Type B pancreatic cell (in vitro differentiated cells): ENCODE measurements at regions not wholly inside any gene's neighbourhood (a gene's known extent, or its start where the extent isn't known, plus 50 kb on each side); places are given as distances from the start of the nearest gene placed in this dataset.

ENCODE experiments used
- DNase-seq: peaks from one replicate; pipeline ENCODE4 v3.0.0; 2021; ENCODE audit warnings: mixed read lengths; ENCODE audit not compliant: unreplicated experiment; ENCODE audit errors: extremely low spot score
- H3K27ac Mint-ChIP-seq: 2 replicates; pipeline ENCODE4 v1.8.0; 2021; ENCODE audit warnings: mild to moderate bottlenecking, mixed read lengths
- H3K27me3 Mint-ChIP-seq: 2 replicates; pipeline ENCODE4 v1.8.0; 2021; ENCODE audit warnings: mixed read lengths
- H3K36me3 Mint-ChIP-seq: 2 replicates; pipeline ENCODE4 v1.8.0; 2021; ENCODE audit warnings: mixed read lengths
- H3K4me1 Mint-ChIP-seq: one replicate; pipeline ENCODE4 v1.8.0; 2021; ENCODE audit warnings: mixed read lengths; ENCODE audit not compliant: unreplicated experiment
- H3K4me3 Mint-ChIP-seq: 2 replicates; pipeline ENCODE4 v1.8.0; 2021; ENCODE audit warnings: mild to moderate bottlenecking, mixed read lengths
- H3K9me3 Mint-ChIP-seq: 2 replicates; pipeline ENCODE4 v1.8.0; 2021; ENCODE audit warnings: mixed read lengths
- TF ChIP-seq, protein P1 (sequence below): fragments of 200-600 bp; sonication (generic); conservative IDR thresholded peaks from 2 replicates; pipeline ENCODE4 v1.5.0; 2021; ENCODE audit warnings: antibody characterized with exemption, mild to moderate bottlenecking

DNA sequence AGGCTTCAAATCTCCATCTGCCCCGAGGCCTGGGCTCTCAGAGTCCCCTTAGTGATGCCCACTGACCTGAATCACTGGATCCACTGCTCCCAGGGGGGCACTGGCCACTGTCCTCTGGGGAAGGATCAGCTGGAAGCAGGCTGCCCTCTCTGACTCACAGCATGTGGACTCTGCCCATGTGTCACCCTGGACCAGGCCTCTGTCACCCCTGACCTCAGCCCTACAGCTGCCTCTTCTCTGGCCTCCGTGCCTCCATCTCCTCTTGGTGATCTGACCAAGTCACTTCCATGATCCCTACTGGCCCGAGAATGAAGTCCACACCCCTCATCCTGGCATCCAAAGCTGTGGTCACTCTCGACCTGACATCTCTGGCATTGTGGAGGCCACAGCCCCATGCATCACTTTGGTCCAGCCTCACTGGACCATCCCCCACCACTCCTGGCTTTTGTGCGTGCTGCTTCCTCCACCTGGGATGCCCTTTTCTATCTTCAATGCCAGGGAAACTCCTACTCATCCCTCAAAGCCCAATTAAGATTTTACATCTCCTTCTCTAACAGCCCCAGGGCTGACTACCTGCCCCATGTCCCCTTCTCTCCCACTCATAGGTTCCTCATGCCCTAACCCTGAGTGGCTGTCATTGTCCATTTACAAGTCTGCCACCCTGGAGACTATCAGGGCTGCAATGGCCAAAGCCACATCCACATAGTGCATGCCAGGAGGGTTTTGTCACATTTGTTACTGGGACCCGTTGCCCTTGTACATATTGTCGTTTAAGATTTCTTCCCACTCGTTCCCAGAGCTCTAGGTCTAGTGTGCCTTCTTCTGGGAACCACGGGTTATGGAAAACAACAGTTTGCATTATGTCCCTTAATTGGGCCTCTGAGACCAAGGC lies 685.0 kb downstream of the MATN1 start:
- Mint-ChIP-seq H3K27ac (no peak overlapping the region), H3K27me3 (no peaks in the 10 kb centered on the region), H3K4me3 (no peak overlapping the region), H3K9me3 (no peaks in the 10 kb centered on the region), H3K4me1 (peaks cover 7% of the 10 kb centered on the region), H3K36me3 (no peaks in the 10 kb centered on the region)
- TF ChIP-seq, protein P1, sequence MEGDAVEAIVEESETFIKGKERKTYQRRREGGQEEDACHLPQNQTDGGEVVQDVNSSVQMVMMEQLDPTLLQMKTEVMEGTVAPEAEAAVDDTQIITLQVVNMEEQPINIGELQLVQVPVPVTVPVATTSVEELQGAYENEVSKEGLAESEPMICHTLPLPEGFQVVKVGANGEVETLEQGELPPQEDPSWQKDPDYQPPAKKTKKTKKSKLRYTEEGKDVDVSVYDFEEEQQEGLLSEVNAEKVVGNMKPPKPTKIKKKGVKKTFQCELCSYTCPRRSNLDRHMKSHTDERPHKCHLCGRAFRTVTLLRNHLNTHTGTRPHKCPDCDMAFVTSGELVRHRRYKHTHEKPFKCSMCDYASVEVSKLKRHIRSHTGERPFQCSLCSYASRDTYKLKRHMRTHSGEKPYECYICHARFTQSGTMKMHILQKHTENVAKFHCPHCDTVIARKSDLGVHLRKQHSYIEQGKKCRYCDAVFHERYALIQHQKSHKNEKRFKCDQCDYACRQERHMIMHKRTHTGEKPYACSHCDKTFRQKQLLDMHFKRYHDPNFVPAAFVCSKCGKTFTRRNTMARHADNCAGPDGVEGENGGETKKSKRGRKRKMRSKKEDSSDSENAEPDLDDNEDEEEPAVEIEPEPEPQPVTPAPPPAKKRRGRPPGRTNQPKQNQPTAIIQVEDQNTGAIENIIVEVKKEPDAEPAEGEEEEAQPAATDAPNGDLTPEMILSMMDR: no peak
- DNase-seq: no peak

- Mint-ChIP-seq H3K27me3 (no peaks in the 10 kb centered on the region), H3K4me1 (peaks cover 7% of the 10 kb centered on the region), H3K36me3 (no peaks in the 10 kb centered on the region), H3K9me3 (peaks cover 4% of the 10 kb centered on the region), H3K4me3 (no peak overlapping the region), H3K27ac (no peak overlapping the region)
- DNase-seq: no peak
- TF ChIP-seq, protein P1: no peak
Observed at GRCh38 chr1:30037251-30038118, 685.9 kb downstream of the MATN1 start.

DNA sequence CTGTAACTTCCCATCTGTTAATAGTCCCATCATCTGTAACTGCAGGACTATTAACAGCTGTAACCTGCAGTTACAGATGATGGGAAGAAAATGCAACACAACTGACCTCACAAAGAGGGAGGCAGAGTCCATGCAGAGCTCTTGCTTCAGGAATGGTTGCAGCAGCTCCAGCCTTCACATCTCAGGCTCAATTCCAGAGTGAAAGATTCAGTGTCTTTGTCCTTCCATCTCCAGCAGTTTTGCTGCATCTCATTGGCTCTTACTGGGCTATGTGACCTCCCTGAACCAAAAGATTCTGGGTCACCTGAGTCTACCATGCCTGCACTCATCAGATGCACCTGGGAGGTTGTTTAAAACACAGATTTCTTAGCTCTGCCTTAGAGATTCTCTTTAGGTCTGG lies 686.7 kb downstream of the MATN1 start:
- Mint-ChIP-seq H3K36me3 (no peaks in the 10 kb centered on the region), H3K27me3 (no peaks in the 10 kb centered on the region), H3K9me3 (peaks cover 4% of the 10 kb centered on the region), H3K4me1 (peaks cover 7% of the 10 kb centered on the region), H3K4me3 (no peak overlapping the region), H3K27ac (no peak overlapping the region)
- TF ChIP-seq, protein P1: no peak
- no peak for DNase-seq

DNA sequence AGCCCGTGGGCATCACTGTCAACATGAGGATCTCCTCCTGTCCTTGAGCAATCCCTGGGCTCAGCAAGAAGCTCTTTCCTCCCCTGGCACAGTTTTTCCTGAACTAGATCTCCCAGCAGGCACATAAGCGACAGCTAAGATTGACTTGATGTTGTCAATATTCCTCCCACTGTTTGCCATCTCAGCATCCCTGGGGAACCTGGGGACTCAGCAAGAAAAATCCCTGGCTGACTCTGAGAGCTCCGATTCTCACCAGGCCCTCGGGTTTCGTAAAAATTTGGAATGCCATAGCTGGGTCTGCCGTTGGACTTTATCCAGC lies 687.2 kb downstream of the MATN1 start:
- DNase-seq: no peak
- Mint-ChIP-seq H3K27ac (no peak overlapping the region), H3K9me3 (peaks cover 4% of the 10 kb centered on the region), H3K4me3 (no peak overlapping the region), H3K36me3 (no peaks in the 10 kb centered on the region), H3K27me3 (no peaks in the 10 kb centered on the region), H3K4me1 (peaks cover 7% of the 10 kb centered on the region)
- TF ChIP-seq, protein P1: no peak

GRCh38 chr1:30035522-30036228 lies 687.7 kb downstream of the MATN1 start:
- Mint-ChIP-seq H3K4me3 (no peak overlapping the region), H3K36me3 (no peaks in the 10 kb centered on the region), H3K4me1 (peaks cover 7% of the 10 kb centered on the region), H3K27ac (no peak overlapping the region), H3K9me3 (peaks cover 4% of the 10 kb centered on the region), H3K27me3 (no peaks in the 10 kb centered on the region)
- TF ChIP-seq, protein P1: no peak
- DNase-seq: no peak
